GM21576 (cell line): ENCODE measurements at regions not wholly inside any gene's neighbourhood (a gene's known extent, or its start where the extent isn't known, plus 50 kb on each side); places are given as distances from the start of the nearest gene placed in this dataset.

Source experiments
- ATAC-seq: cut with Tn5 transposase; IDR thresholded peaks from one replicate; pipeline ENCODE4 v1.9.1; 2021; ENCODE audit warnings: mild to moderate bottlenecking, moderate library complexity; ENCODE audit not compliant: unreplicated experiment

- no peak for ATAC-seq
These were observed 77.3 kb upstream of the ITGA1 start for GRCh38 chr5:52710310-52710971.

- no peak for ATAC-seq
These were observed 76.6 kb upstream of the ITGA1 start for GRCh38 chr5:52710972-52711596.

GRCh38 chr5:52712354-52712753 lies 75.4 kb upstream of the ITGA1 start:
- ATAC-seq: no peak

DNA sequence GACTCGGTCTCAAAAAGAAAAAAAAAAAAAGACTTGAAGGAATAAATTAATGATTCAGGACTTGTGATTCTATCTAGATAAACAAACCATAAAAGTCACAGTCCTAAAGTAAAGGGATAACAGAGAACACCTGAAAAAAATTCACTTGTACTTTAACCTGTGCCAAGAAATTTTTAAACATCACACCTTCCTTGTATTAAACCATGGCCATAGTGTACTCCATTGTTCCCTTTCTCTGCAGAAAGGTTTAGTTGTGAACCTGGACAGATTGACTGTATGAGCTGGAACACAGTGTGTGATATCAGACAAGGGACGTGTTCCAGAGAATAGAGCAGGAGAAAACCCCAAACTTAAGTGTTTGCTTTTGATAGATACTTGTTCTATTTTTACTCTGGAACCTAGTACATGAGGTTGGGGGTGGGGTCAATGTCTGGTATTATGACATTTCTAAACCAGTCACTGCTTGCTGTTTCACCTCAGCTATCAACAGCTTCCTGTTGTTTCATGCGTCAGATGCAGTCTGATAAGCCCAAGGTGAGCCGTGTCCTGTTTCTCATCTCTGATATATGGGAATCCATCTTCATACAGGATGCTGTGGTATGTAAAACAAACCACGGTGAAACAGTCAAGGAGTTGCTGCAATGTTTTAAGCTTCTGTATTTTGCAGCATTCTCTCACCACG lies 62.5 kb upstream of the ITGA1 start:
- peak; percentile 55 for ATAC-seq

- ATAC-seq: peak; percentile 9
These were observed 61.9 kb upstream of the ITGA1 start for GRCh38 chr5:52725808-52726207.

- ATAC-seq: no peak
These were observed 60.7 kb upstream of the ITGA1 start for GRCh38 chr5:52727020-52727419.

- ATAC-seq: no peak
These were observed 60.1 kb upstream of the ITGA1 start for GRCh38 chr5:52727576-52727975.

GRCh38 chr5:52728224-52728623 lies 59.5 kb upstream of the ITGA1 start:
- ATAC-seq: no peak

- no peak for ATAC-seq
These were observed 59.0 kb upstream of the ITGA1 start for GRCh38 chr5:52728686-52729085.

GRCh38 chr5:52731274-52732027 lies 56.3 kb upstream of the ITGA1 start:
- ATAC-seq: no peak

DNA sequence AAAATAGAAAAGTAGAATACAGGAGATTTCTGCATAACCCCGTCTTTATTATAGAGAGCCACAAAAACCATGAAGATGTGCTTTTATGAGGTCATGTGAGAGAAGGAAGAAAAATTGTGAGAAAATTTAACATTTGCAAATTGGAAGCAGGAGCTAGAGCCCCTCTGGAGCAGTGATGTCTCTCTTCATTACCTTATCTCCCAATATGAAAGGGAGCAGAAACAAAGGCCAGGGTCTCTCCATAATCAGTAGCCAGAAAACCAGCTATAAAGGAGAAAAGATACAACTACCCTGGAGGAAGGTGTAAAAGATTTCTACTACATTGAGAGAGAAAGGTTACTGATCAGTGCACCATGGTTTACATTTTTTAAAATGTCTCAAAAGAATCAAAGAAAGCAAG lies 53.2 kb upstream of the ITGA1 start:
- no peak for ATAC-seq

DNA sequence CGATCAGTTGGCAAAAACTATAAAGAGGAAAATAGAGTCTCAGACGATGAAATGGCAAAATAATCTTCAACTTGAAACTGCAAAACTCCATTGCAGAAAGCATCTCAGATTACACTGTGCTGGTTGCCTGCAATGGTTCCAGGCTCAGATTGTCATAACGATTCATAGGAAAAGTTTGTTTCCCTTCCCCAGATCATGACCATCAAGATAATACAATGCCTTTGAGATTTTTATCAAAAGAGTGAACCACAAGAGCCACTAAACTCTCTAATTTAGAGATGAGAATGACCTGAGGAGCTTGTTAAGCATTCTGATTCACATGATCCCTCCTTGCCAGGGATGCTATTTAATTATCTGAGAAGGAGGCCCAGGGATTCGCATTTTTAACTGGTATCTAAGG lies 52.6 kb upstream of the ITGA1 start:
- ATAC-seq: no peak
